Fibroblast of villous mesenchyme (primary cell): ENCODE measurements at regions not wholly inside any gene's neighbourhood (a gene's known extent, or its start where the extent isn't known, plus 50 kb on each side); places are given as distances from the start of the nearest gene placed in this dataset.

ENCODE experiments used
- DNase-seq: peaks from one replicate; pipeline ENCODE4 v3.0.0-alpha.2; 2010; ENCODE audit warnings: low read depth
- H3K4me3 ChIP-seq: 2 replicates; pipeline ENCODE4 v1.5.1; 2011; ENCODE audit warnings: low read depth, mild to moderate bottlenecking, low read length
- CTCF ChIP-seq: IDR thresholded peaks from 2 replicates; pipeline ENCODE4 v1.5.1; 2012; ENCODE audit warnings: low read depth, mild to moderate bottlenecking, low read length; ENCODE audit not compliant: insufficient read depth

- DNase-seq: no peak
- no peak overlapping the region for H3K4me3 ChIP-seq
- TF ChIP-seq CTCF: no peak
These were observed 512.1 kb downstream of the SQOR start for GRCh38 chr15:46146915-46147314.

DNA sequence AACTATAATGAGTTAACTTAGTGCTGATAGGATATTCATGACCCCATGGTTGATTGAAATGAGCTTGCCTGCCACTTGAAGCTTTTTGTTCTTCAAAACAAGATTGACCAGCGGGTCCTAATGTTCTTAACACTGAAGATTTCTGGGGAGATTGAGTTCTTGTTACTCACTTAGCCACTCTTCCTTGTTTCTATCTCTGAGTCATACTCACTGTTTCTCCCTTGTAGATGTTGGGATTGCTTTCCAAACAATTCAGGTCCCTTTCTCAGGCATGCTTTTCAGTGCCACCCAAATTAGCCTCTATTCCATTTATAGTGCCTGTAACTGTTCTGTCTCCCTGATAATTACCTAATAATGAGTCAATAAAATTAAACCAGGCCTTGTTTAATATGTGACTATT is 517.0 kb downstream of the SQOR start:
- TF ChIP-seq CTCF: no peak
- DNase-seq: no peak
- no peak overlapping the region for H3K4me3 ChIP-seq

GRCh38 chr15:46166750-46167149 is 531.9 kb downstream of the SQOR start:
- DNase-seq: no peak
- TF ChIP-seq CTCF: no peak
- H3K4me3 ChIP-seq: no peak overlapping the region

- DNase-seq: no peak
- TF ChIP-seq CTCF: no peak
- no peak overlapping the region for H3K4me3 ChIP-seq
These were observed 535.5 kb downstream of the SQOR start for GRCh38 chr15:46170326-46170725.

GRCh38 chr15:46174122-46174521 is 539.3 kb downstream of the SQOR start:
- TF ChIP-seq CTCF: no peak
- H3K4me3 ChIP-seq: no peak overlapping the region
- DNase-seq: no peak

GRCh38 chr15:46177219-46177618 is 542.4 kb downstream of the SQOR start:
- TF ChIP-seq CTCF: no peak
- DNase-seq: no peak
- no peak overlapping the region for H3K4me3 ChIP-seq

- no peak for TF ChIP-seq CTCF
- H3K4me3 ChIP-seq: no peak overlapping the region
- DNase-seq: no peak
These were observed 543.3 kb downstream of the SQOR start for GRCh38 chr15:46178138-46178537.
